ENCODE measurements at regions not wholly inside any gene's neighbourhood (a gene's known extent, or its start where the extent isn't known, plus 50 kb on each side); places are given as distances from the start of the nearest gene placed in this dataset.

- TF ChIP-seq CTCF (IDR thresholded peaks at IDR 0.05) (no peak), POLR2A (IDR thresholded peaks at IDR 0.05) (no peak)
Observed at GRCh38 chr14:62087191-62087590, 325.0 kb downstream of the SNAPC1 start.

All from heart left ventricle (tissue), 13 donors.